WTC11 (cell line): ENCODE measurements at regions not wholly inside any gene's neighbourhood (a gene's known extent, or its start where the extent isn't known, plus 50 kb on each side); places are given as distances from the start of the nearest gene placed in this dataset.

Experiments
- ATAC-seq: fragments of 200-7000 bp; cut with Tn5 transposase; 2 replicates; pipeline ENCODE4 v1.10.0; 2021; ENCODE audit warnings: mild to moderate bottlenecking, moderate library complexity
- CTCF ChIA-PET: fragments of 300-600 bp; sonication (Branson Sonifier 250); formaldehyde crosslinking; loops from one replicate; lab custom pipeline; 2021; ENCODE audit warnings: antibody characterized with exemption; lab: Charles Lee
- POLR2A ChIA-PET: fragments of 350-600 bp; sonication (Branson Sonifier 250); formaldehyde crosslinking; loops from one replicate; lab custom pipeline; 2021; ENCODE audit warnings: antibody characterized with exemption; lab: Charles Lee
- DNase-seq: peaks from one replicate; pipeline ENCODE4 v3.0.0; 2021; ENCODE audit warnings: low spot score
- H3K27ac Mint-ChIP-seq: 2 replicates; pipeline ENCODE4 v1.8.0; 2021; ENCODE audit warnings: mixed read lengths
- H3K27me3 Mint-ChIP-seq: 2 replicates; pipeline ENCODE4 v1.8.0; 2021; ENCODE audit warnings: low read depth, mild to moderate bottlenecking, moderate library complexity, mixed read lengths
- H3K36me3 Mint-ChIP-seq: 2 replicates; pipeline ENCODE4 v1.8.0; 2021; ENCODE audit warnings: mixed read lengths
- H3K4me1 Mint-ChIP-seq: 2 replicates; pipeline ENCODE4 v1.8.0; 2022; ENCODE audit warnings: mixed read lengths
- H3K4me3 Mint-ChIP-seq: 2 replicates; pipeline ENCODE4 v1.8.0; 2021; ENCODE audit warnings: mild to moderate bottlenecking, moderate library complexity, mixed read lengths
- H3K9me3 Mint-ChIP-seq: 2 replicates; pipeline ENCODE4 v1.8.0; 2021; ENCODE audit warnings: mixed read lengths
- CTCF ChIP-seq: fragments of 200-600 bp; IDR thresholded peaks from 2 replicates; pipeline ENCODE4 v1.8.0; 2022; ENCODE audit warnings: antibody characterized with exemption
- FOXK1 ChIP-seq: sonication (generic); formaldehyde crosslinking; IDR thresholded peaks from 2 replicates; pipeline ENCODE4 v1.8.0; 2022; ENCODE audit warnings: mild to moderate bottlenecking, moderate library complexity, missing genetic modification reagents
- GTF2I ChIP-seq: fragments of 250-450 bp; sonication (Bioruptor Pico); conservative IDR thresholded peaks from 2 replicates; pipeline ENCODE4 v1.4.0; 2021; ENCODE audit warnings: mild to moderate bottlenecking
- NFATC4 ChIP-seq: fragments of 250-450 bp; sonication (Bioruptor Pico); IDR thresholded peaks from 2 replicates; pipeline ENCODE4 v1.9.0; 2021; ENCODE audit warnings: mild to moderate bottlenecking
- RELA ChIP-seq: sonication (generic); formaldehyde crosslinking; IDR thresholded peaks from 2 replicates; pipeline ENCODE4 v1.8.1; 2022; ENCODE audit warnings: missing genetic modification reagents, mild to moderate bottlenecking, borderline replicate concordance
- SOX15 ChIP-seq: fragments of 250-450 bp; sonication (Bioruptor Pico); IDR thresholded peaks from 2 replicates; pipeline ENCODE4 v1.9.0; 2021; ENCODE audit warnings: mild to moderate bottlenecking
- STAT6 ChIP-seq: sonication (generic); formaldehyde crosslinking; conservative IDR thresholded peaks from 2 replicates; pipeline ENCODE4 v1.8.1; 2023; ENCODE audit warnings: mild to moderate bottlenecking, low read depth, missing genetic modification reagents, moderate library complexity
- ZNF121 ChIP-seq: sonication (generic); formaldehyde crosslinking; IDR thresholded peaks from 2 replicates; pipeline ENCODE4 v1.8.0; 2023; ENCODE audit warnings: missing genetic modification reagents
- ZNF281 ChIP-seq: sonication (generic); formaldehyde crosslinking; IDR thresholded peaks from 2 replicates; pipeline ENCODE4 v1.8.0; 2023; ENCODE audit warnings: mild to moderate bottlenecking, missing genetic modification reagents
- ZNF416 ChIP-seq: fragments of 250-450 bp; sonication (Bioruptor Pico); IDR thresholded peaks from 2 replicates; pipeline ENCODE4 v1.9.0; 2021; ENCODE audit warnings: mild to moderate bottlenecking, inconsistent platforms
- TF ChIP-seq, protein P1 (sequence below): sonication (generic); formaldehyde crosslinking; IDR thresholded peaks from 2 replicates; pipeline ENCODE4 v1.8.0; 2022; ENCODE audit warnings: missing genetic modification reagents
- TF ChIP-seq, protein P2 (sequence below): sonication (generic); formaldehyde crosslinking; IDR thresholded peaks from 2 replicates; pipeline ENCODE4 v1.8.1; 2022; ENCODE audit warnings: mild to moderate bottlenecking, moderate library complexity, missing genetic modification reagents
- TF ChIP-seq, protein P3 (sequence below): sonication (generic); formaldehyde crosslinking; IDR thresholded peaks from 2 replicates; pipeline ENCODE4 v1.8.0; 2022; ENCODE audit warnings: mild to moderate bottlenecking, missing genetic modification reagents

GRCh38 chr21:25081096-25081495 lies 526.2 kb downstream of the MRPL39 start:
- TF ChIP-seq ZNF281 (CRISPR knock-in tag): no peak
- TF ChIP-seq, protein P1, sequence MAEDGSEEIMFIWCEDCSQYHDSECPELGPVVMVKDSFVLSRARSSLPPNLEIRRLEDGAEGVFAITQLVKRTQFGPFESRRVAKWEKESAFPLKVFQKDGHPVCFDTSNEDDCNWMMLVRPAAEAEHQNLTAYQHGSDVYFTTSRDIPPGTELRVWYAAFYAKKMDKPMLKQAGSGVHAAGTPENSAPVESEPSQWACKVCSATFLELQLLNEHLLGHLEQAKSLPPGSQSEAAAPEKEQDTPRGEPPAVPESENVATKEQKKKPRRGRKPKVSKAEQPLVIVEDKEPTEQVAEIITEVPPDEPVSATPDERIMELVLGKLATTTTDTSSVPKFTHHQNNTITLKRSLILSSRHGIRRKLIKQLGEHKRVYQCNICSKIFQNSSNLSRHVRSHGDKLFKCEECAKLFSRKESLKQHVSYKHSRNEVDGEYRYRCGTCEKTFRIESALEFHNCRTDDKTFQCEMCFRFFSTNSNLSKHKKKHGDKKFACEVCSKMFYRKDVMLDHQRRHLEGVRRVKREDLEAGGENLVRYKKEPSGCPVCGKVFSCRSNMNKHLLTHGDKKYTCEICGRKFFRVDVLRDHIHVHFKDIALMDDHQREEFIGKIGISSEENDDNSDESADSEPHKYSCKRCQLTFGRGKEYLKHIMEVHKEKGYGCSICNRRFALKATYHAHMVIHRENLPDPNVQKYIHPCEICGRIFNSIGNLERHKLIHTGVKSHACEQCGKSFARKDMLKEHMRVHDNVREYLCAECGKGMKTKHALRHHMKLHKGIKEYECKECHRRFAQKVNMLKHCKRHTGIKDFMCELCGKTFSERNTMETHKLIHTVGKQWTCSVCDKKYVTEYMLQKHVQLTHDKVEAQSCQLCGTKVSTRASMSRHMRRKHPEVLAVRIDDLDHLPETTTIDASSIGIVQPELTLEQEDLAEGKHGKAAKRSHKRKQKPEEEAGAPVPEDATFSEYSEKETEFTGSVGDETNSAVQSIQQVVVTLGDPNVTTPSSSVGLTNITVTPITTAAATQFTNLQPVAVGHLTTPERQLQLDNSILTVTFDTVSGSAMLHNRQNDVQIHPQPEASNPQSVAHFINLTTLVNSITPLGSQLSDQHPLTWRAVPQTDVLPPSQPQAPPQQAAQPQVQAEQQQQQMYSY (CRISPR knock-in tag): no peak
- TF ChIP-seq, protein P2, sequence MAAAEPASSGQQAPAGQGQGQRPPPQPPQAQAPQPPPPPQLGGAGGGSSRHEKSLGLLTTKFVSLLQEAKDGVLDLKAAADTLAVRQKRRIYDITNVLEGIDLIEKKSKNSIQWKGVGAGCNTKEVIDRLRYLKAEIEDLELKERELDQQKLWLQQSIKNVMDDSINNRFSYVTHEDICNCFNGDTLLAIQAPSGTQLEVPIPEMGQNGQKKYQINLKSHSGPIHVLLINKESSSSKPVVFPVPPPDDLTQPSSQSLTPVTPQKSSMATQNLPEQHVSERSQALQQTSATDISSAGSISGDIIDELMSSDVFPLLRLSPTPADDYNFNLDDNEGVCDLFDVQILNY (CRISPR knock-in tag): no peak
- TF ChIP-seq RELA: no peak
- no peak for TF ChIP-seq SOX15 (CRISPR knock-in tag)
- H3K9me3 Mint-ChIP-seq: peaks cover 39% of the 10 kb centered on the region
- POLR2A ChIA-PET: no interaction called here
- ATAC-seq: no peak
- H3K36me3 Mint-ChIP-seq: peaks cover 10% of the 10 kb centered on the region; the same call in 1 of the 2 replicates
- CTCF ChIA-PET: no interaction called here
- DNase-seq: no peak
- peaks cover 2% of the 10 kb centered on the region; the same call in 1 of the 2 replicates for H3K4me1 Mint-ChIP-seq
- H3K27me3 Mint-ChIP-seq: no peaks in the 10 kb centered on the region
- no peak overlapping the region for H3K4me3 Mint-ChIP-seq
- no peak overlapping the region for H3K27ac Mint-ChIP-seq

DNA sequence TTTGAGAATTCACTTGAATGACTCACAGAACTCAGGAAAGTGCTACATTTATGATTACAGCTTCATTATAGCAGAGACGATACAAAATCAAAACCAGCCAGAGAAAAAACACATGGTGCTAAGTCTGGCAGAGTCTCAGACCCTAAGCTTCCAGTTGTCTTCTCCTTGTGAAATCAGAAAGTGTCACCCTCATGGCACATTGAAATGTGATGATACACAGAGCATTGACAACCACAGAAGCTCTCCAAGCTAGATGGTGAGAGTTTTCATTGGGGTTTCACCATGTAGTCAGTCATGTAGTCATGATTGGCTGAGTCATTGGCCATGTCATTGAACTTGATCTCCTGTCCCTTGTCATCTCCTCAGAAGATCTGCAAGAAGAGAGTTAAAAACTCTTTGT lies 526.6 kb downstream of the MRPL39 start:
- POLR2A ChIA-PET: no interaction called here
- TF ChIP-seq NFATC4 (CRISPR knock-in tag) (no peak), CTCF (no peak), ZNF416 (no peak), STAT6 (no peak), ZNF121 (CRISPR knock-in tag) (no peak), FOXK1 (no peak), GTF2I (no peak)
- TF ChIP-seq, protein P3, sequence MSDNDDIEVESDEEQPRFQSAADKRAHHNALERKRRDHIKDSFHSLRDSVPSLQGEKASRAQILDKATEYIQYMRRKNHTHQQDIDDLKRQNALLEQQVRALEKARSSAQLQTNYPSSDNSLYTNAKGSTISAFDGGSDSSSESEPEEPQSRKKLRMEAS (CRISPR knock-in tag): no peak
- TF ChIP-seq, all 79 proteins: peak for 0
- H3K4me1 Mint-ChIP-seq: peaks cover 2% of the 10 kb centered on the region; the same call in 1 of the 2 replicates
- peaks cover 10% of the 10 kb centered on the region; the same call in 1 of the 2 replicates for H3K36me3 Mint-ChIP-seq
- DNase-seq (no peak), ATAC-seq (no peak)
- CTCF ChIA-PET: no interaction called here
- H3K4me3 Mint-ChIP-seq: no peak overlapping the region
- no peak overlapping the region for H3K27ac Mint-ChIP-seq
- H3K27me3 Mint-ChIP-seq: no peaks in the 10 kb centered on the region
- H3K9me3 Mint-ChIP-seq: peaks cover 38% of the 10 kb centered on the region
